Parathyroid adenoma (tissue), 2 donors: ENCODE measurements at regions not wholly inside any gene's neighbourhood (a gene's known extent, or its start where the extent isn't known, plus 50 kb on each side); places are given as distances from the start of the nearest gene placed in this dataset.

Source experiments
- H2AFZ ChIP-seq: fragments of 300-600 bp; sonication (generic); one replicate; pipeline ENCODE4 v1.7.0; 2017; ENCODE audit warnings: antibody characterized with exemption, mild to moderate bottlenecking
- H3K27ac ChIP-seq: fragments of 300-600 bp; sonication (generic); one replicate; pipeline ENCODE4 v1.7.0; 2017
- H3K27me3 ChIP-seq: fragments of 300-600 bp; sonication (generic); one replicate; pipeline ENCODE4 v1.7.0; 2017; ENCODE audit warnings: low read length; ENCODE audit not compliant: control insufficient read depth, insufficient read depth
- H3K36me3 ChIP-seq: fragments of 300-600 bp; sonication (generic); one replicate; pipeline ENCODE4 v1.7.0; 2017; ENCODE audit warnings: low read length; ENCODE audit not compliant: control insufficient read depth, insufficient read depth
- H3K4me1 ChIP-seq: fragments of 300-600 bp; sonication (generic); one replicate; pipeline ENCODE4 v1.7.0; 2017; ENCODE audit warnings: control low read depth
- H3K4me2 ChIP-seq: fragments of 300-600 bp; sonication (generic); one replicate; pipeline ENCODE4 v1.7.0; 2017; ENCODE audit warnings: low read length
- H3K4me3 ChIP-seq: fragments of 300-600 bp; sonication (generic); one replicate; pipeline ENCODE4 v1.7.0; 2017; ENCODE audit warnings: low read depth, low read length
- H3K79me2 ChIP-seq: fragments of 300-600 bp; sonication (generic); one replicate; pipeline ENCODE4 v1.7.0; 2017; ENCODE audit warnings: control low read depth
- H3K9ac ChIP-seq: fragments of 300-600 bp; sonication (generic); one replicate; pipeline ENCODE4 v1.7.0; 2017; ENCODE audit warnings: mild to moderate bottlenecking
- H3K9me3 ChIP-seq: fragments of 300-600 bp; sonication (generic); one replicate; pipeline ENCODE4 v1.7.0; 2017; ENCODE audit warnings: low read length; ENCODE audit not compliant: control insufficient read depth
- TF ChIP-seq, protein P1 (sequence below): fragments of 300-600 bp; sonication (generic); IDR thresholded peaks from one replicate; pipeline ENCODE4 v1.7.0; 2017; ENCODE audit warnings: antibody characterized with exemption, mild to moderate bottlenecking
- donor health status: primary hyperparathyroidism.

DNA sequence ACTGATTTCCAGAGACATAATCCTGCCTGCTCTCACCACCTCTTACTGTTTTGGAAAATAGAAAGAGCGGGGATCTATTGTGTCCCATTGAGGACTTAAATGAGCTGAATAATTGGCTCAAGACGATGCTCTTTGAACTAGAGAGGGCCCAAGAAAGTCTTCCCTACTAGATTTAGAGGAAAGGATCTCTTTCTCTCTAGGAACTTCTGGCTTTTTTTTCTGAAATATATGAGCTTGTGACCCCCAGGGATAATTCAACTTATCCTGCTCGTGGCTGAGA is 461.4 kb upstream of the KIRREL3 start:
- Histone ChIP-seq H3K27me3 (no peaks in the 10 kb centered on the region), H2AFZ (no peak overlapping the region), H3K36me3 (no peaks in the 10 kb centered on the region), H3K27ac (no peak overlapping the region), H3K9ac (no peak overlapping the region), H3K4me3 (no peak overlapping the region), H3K79me2 (no peaks in the 10 kb centered on the region), H3K4me1 (no peaks in the 10 kb centered on the region), H3K4me2 (no peak overlapping the region), H3K9me3 (no peaks in the 10 kb centered on the region)
- TF ChIP-seq, protein P1, sequence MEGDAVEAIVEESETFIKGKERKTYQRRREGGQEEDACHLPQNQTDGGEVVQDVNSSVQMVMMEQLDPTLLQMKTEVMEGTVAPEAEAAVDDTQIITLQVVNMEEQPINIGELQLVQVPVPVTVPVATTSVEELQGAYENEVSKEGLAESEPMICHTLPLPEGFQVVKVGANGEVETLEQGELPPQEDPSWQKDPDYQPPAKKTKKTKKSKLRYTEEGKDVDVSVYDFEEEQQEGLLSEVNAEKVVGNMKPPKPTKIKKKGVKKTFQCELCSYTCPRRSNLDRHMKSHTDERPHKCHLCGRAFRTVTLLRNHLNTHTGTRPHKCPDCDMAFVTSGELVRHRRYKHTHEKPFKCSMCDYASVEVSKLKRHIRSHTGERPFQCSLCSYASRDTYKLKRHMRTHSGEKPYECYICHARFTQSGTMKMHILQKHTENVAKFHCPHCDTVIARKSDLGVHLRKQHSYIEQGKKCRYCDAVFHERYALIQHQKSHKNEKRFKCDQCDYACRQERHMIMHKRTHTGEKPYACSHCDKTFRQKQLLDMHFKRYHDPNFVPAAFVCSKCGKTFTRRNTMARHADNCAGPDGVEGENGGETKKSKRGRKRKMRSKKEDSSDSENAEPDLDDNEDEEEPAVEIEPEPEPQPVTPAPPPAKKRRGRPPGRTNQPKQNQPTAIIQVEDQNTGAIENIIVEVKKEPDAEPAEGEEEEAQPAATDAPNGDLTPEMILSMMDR = no peak

DNA sequence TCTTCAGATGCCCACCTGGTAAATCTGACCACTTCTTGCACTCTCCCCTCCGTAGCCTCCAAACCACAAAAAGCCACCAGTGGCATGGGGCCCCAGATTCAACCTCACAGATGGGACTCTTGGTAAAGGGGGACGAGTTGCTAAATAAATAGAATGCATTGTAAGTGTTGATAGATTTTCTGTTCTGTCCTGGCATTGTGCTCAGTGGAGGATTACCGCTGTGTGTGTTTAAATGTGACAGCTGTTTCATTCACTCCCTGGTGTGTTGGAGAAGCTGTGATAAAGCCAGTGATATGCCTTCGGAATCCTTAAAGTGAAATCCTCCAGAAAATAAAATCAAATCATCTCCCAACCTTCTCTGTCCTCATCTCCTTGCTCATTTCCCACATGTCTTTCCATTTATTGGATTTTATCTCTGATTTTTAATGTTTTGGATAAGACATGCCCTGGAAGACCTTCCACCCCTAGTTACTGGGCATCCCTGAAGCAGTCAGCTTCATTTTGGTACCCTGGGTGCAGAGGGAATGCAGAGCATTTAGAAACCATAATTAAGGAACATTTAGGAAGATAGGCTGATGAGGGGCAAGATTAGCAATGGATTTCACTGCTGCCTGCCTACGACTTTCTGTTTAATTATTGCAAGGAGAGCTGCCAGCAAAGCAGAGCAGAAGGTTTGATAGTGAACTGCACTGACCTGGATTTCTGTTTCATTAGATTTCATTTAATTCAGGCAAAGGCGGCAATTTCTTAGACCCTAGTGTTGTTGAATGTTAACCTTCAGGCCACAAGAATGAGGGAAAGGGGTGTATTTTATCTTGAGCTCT is 460.9 kb upstream of the KIRREL3 start:
- TF ChIP-seq, protein P1 = no peak
- no peak overlapping the region for H3K4me2 ChIP-seq
- H3K27me3 ChIP-seq = no peaks in the 10 kb centered on the region
- H3K4me1 ChIP-seq = no peaks in the 10 kb centered on the region
- H3K4me3 ChIP-seq = no peak overlapping the region
- no peak overlapping the region for H3K27ac ChIP-seq
- no peak overlapping the region for H2AFZ ChIP-seq
- H3K79me2 ChIP-seq = no peaks in the 10 kb centered on the region
- no peaks in the 10 kb centered on the region for H3K9me3 ChIP-seq
- no peaks in the 10 kb centered on the region for H3K36me3 ChIP-seq
- no peak overlapping the region for H3K9ac ChIP-seq

DNA sequence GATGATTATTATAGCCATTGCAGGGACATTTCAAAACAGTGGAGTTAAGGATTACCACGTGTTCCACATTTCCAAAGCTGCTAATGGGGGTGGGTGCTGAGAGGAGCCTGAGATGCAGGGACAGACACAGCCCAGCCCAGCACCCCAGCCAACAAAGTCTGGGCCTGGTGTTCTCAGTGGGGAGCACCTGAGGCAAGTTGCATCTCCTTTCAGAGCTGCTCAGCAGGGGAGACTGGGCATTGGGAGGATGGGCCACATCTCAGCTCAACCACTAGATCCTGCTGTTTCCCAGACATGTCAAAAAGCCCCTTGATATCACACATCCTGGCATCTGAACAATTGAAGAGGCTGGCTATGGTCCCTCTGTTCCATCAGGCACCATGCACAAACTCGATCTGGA is 458.0 kb upstream of the KIRREL3 start:
- no peak overlapping the region for H3K27ac ChIP-seq
- H3K4me3 ChIP-seq = no peak overlapping the region
- H3K27me3 ChIP-seq = no peaks in the 10 kb centered on the region
- TF ChIP-seq, protein P1 = no peak
- no peaks in the 10 kb centered on the region for H3K36me3 ChIP-seq
- H3K4me1 ChIP-seq = no peaks in the 10 kb centered on the region
- H3K79me2 ChIP-seq = no peaks in the 10 kb centered on the region
- H3K9me3 ChIP-seq = no peaks in the 10 kb centered on the region
- no peak overlapping the region for H2AFZ ChIP-seq
- no peak overlapping the region for H3K9ac ChIP-seq
- H3K4me2 ChIP-seq = no peak overlapping the region

DNA sequence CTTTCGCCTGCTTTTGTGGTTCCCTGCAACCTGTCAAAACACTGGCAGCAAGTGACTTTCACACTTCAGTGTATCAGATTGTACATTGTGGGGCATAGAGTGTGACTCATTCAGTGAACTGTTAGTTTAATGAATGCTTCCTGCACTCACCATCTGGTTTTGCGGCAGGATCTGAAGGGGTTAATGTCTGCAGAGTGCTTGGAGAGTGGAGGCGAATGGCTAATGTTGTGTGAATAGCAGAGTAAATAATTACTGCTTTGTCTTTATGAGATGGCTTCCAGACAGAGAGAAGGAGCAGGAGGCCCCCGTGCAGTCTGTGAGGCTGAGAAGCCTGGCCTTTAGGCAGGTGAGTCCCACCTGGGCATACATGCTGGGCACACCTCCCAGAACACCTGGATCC is 454.3 kb upstream of the KIRREL3 start:
- no peak overlapping the region for H3K4me3 ChIP-seq
- H3K27ac ChIP-seq = no peak overlapping the region
- no peaks in the 10 kb centered on the region for H3K27me3 ChIP-seq
- no peaks in the 10 kb centered on the region for H3K79me2 ChIP-seq
- H3K9ac ChIP-seq = no peak overlapping the region
- H3K9me3 ChIP-seq = no peaks in the 10 kb centered on the region
- TF ChIP-seq, protein P1 = no peak
- H2AFZ ChIP-seq = no peak overlapping the region
- H3K36me3 ChIP-seq = no peaks in the 10 kb centered on the region
- no peak overlapping the region for H3K4me2 ChIP-seq
- H3K4me1 ChIP-seq = no peaks in the 10 kb centered on the region

DNA sequence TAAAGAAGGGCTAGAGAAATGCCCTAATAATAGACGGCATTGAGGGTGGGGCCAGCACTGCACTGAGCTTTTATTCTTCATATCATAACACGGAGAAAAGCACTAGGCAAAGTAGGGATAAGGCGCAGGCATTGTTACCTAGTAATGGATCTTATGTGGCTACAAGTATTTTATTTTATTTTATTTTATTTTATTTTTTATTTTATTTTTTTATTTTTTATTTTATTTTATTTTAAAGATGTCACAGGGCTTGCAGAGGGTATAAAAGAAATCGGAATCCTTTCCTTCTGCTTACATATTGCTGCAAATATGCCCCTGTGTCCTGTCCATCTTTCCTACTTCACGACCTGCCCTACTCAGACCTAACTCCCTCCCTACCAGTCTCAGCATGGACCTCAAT is 452.0 kb upstream of the KIRREL3 start:
- H3K4me3 ChIP-seq = no peak overlapping the region
- TF ChIP-seq, protein P1 = no peak
- no peaks in the 10 kb centered on the region for H3K27me3 ChIP-seq
- H3K4me2 ChIP-seq = no peak overlapping the region
- H3K27ac ChIP-seq = no peak overlapping the region
- H2AFZ ChIP-seq = no peak overlapping the region
- H3K79me2 ChIP-seq = no peaks in the 10 kb centered on the region
- no peak overlapping the region for H3K9ac ChIP-seq
- H3K9me3 ChIP-seq = no peaks in the 10 kb centered on the region
- H3K36me3 ChIP-seq = no peaks in the 10 kb centered on the region
- no peaks in the 10 kb centered on the region for H3K4me1 ChIP-seq
